GM21717 (cell line): ENCODE measurements at regions not wholly inside any gene's neighbourhood (a gene's known extent, or its start where the extent isn't known, plus 50 kb on each side); places are given as distances from the start of the nearest gene placed in this dataset.
"Not testable (repeated sequence)": the region's sequence is repeated elsewhere in the genome, so short reads cannot be mapped to it uniquely, and the experiment has no call there.

Experiments
- ATAC-seq: cut with Tn5 transposase; IDR thresholded peaks from one replicate; pipeline ENCODE4 v1.9.1; 2021; ENCODE audit warnings: mild to moderate bottlenecking, moderate library complexity; ENCODE audit not compliant: unreplicated experiment

DNA sequence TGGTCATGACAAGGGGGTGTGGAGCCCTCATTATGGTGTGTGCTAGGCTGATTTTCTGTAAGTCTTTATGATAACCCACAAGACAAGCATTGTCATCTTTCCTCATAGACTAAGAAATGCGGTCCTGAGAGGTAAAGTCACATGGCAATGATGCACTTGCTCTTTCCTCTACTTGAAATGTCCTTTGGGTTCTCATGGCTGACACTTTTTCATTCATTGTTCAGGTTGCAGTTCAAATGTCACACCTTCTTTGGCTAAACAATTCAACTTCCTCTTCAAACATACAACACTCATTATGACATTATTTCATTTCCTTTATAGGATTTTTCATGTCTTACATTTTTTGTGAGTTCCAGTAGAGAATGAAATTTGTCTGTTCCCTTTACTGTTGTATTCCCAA is 323.6 kb upstream of the PRR16 start:
- no peak for ATAC-seq

DNA sequence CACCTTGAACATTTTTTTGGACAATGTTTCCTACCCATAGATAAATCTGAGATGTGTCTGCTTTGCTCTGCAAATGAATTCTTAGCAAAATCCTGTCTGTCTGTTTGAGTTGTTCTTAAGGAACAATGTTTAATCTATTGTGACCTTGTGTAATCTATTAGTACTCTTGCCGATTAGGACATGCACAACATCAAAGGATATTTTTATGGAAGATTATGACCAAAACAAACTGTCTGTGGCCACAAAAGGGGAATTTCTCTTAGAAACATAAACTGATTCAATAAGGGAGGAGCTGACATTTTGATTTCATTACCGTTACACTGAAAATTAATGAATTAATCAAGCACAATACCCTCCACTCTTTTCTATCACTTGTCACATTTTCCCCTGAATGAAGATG is 323.0 kb upstream of the PRR16 start:
- ATAC-seq, result no peak

DNA sequence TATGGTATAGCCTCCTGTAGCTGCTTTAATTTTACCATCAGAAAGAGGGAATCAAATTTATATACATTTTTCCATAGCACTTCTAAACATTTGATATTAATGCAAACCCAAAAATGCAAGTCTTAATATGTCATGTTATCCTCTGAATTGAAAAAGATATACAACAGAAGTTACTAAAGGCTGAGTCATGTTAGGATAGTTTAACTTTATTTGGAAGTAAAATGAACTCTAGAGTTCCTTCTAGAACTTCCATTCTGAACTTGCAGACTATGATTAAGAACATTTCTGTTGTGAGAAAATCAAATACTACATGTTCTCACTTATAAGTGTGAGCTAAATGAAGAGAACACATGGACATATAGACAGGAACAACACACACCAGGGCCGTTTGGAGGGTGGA is 317.3 kb upstream of the PRR16 start:
- ATAC-seq, result no peak

DNA sequence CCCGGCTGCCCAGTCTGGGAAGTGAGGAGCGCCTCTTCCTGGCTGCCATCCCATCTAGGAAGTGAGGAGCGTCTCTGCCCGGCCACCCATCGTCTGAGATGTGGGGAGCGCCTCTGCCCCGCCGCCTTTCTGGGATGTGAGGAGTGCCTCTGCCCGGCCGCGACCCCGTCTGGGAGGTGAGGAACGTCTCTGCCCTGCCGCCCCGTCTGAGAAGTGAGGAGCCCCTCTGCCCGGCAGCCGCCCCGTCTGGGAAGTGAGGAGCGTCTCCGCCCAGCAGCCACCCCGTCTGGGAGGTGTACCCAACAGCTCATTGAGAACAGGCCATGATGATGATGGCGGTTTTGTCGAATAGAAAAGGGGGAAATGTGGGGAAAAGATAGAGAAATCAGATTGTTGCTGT is 316.2 kb upstream of the PRR16 start:
- ATAC-seq, result not testable (repeated sequence)

DNA sequence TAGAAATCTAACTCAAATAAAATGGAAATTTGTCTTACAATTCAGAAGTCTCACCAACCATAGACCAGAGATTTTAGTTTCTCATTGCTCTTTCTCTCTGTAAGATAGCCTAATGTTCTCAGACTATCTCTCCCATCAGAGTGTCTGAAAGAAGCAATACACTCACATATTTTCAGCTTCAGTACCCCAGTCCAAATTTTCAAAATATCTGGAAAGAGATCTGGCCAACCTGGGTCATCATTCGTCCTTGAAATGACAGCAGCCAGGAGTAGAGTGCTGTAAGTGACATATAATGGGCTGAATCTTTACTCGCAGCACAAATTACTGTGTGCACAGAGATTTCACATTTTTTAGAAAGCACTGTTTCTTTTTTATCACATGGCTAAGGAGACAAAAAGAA is 313.3 kb upstream of the PRR16 start:
- ATAC-seq, result no peak

DNA sequence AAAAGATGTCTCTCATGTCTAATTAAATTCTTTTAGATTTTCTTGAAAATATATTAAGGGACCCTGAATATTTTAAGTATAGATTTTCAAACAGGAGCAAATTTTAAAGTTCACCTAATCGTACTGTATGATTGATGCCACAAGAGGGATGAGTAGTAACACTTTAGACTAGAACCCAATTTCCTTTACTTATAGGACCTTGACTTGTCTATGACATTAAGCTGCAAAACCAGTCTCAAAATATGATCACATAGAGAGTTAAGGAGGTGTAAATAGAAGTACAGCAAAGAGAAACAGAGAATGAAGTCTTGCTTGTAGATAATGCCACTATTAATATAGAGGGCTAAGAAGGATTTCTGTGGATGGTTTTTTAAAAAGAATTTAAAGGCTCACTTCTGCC is 312.9 kb upstream of the PRR16 start:
- no peak for ATAC-seq

DNA sequence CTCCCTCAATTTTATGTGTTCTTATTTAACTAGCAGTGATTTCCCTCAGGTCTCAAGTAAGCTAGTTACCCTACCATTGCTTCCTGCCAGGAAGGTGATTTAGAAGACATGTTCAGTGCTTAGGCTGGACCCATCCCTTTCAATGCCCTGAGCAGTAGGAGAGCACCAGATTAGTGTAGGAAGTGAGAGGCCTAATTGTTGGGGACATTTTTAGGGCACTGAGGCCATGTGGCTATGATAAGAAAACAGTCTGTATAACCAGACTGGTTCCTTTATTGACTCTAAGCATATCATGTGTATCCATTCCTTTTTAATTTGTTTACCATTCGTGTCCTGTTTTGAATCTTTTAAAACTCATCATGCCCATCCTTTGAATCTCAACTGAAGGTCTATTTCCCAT is 312.3 kb upstream of the PRR16 start:
- ATAC-seq, result no peak

DNA sequence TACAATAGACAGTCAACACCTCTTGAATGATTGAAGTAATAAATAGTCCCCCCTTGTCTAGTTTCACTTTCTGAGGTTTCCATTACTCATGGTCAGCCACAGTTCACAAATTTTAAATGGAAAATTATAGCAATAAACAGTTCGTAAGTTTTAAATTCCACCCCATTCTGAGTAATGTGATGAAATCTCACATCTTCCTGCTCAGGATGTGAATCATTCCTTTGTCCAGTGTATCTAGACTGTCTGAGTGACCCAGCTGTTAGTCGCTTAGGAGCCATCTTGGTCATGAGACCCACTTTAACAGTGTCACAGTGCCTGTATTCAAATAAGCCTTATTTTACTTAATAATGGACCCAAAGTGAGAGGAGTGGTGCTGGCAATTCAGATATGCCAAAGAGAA is 311.6 kb upstream of the PRR16 start:
- no peak for ATAC-seq

DNA sequence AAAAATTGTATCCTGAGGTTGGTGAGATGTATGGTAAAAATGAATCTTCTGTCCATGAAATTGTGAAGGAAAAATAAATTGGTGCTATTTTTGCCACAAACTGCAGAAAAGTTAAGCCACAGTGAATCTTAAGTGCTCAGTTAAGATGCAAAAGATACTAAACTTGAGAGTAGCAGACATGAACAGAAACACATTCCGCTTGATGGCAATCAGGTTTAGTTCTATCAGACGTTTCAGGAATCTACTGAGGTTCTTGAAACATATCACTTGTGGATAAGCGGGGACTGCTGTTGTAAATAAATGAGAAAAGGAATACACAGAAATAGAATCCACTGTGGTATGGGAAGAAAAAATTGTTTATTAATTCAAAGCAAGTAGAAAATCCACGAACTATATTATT is 311.2 kb upstream of the PRR16 start:
- ATAC-seq, result no peak

DNA sequence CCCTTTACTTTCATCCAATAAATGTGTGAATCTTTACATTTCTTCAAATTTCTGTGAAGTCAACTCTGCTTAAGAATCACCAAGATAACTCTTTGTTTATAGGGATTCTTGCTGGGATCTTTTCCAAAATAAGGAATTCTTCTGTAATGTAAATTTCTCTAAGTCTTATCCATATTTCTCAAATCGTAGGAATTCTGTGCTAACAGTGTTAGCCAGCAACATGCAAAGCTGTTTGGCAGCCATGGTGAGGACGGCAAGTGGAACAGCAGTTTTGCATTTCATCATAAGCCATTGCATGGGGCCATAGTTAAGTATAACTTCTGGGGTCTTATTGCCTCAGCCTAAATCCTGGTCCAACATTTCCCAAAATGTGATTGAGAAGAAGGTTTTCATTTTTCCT is 310.5 kb upstream of the PRR16 start:
- no peak for ATAC-seq

DNA sequence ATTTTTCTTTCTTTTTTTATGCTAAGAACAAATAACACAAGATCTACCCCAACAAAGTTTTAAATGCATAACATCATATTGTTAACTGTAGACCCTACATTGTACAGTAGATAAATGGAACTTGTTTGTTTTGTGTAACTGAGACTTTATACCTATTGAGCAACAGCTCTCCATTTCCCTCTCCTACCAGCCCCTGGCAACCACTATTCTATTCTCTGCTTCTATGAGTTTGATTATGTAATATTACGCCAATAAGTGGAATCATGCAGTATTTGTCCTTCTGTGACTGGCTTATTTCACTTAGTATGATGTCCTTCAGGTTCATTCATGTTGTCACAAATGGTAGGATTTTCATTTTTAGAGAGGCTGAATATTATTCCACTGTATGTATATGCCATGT is 308.2 kb upstream of the PRR16 start:
- no peak for ATAC-seq

DNA sequence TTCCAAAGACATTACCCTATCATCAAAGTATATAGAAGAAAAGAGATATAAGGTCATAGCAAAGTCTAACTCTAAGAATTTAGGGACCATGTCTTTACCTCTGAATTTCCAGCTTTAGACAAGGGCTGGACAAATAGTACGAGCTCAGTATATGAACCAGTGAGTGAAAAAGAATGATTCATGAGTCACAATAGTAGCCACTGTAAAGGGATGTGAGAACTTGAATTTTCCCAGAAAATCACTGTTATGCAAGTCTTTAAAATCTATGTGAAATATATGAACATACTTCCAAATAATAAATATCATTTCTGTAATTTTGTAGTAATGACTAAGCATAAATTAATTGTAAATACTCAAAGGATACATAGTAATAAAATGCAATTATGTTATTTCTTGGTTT is 305.9 kb upstream of the PRR16 start:
- no peak for ATAC-seq

DNA sequence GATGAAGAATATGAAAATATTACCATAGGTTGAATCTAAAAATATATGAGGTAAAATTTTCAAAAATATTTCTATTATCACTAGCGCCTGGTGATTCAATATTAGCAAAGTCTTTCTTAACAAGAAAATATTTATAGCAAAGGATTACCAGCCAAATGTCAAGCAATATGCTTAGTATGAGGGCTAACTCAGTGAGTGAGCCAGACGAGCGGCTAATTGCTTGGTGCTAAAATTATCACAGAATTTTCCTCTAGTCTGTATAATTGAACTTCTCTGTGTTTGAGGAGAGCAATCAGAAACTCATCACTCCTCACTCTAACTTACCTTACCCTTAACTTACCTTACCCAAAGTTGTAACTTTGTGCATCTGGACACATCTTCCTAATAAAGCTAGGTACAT is 304.9 kb upstream of the PRR16 start:
- ATAC-seq, result no peak

DNA sequence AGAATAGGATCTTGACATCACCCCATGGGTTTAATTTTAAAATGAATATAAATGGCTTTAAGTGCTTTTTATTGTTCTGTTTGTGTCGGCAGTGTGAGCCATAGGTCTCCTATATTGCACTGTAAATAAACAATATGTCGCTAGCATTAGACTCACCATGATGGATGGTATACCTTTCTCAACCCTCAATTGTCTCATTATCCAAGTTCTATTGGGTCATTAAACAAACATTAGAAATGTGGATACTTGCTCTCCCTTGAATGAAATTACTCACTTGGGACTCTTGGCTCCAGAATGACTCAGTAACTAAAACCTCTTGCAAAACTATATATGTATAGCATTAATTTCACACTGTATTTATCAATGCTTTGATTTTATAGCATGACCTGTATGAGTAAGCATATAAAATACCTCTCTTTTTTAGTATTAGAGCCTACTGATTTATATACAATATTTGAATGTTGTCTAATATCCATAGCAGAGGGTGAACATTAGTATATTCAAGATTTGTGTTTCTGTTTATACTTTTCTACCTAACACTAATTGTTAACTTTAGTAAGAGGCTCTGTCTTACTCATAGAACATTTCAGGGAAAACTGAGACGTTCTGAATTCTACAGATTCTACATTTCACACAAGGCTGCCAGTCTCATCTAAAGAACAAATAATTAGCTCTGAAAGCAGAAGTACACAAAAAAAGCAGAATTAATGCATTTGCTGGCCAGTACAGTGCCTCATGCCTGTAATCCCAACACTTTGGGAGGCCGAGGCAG is 303.8 kb upstream of the PRR16 start:
- ATAC-seq, result no peak

DNA sequence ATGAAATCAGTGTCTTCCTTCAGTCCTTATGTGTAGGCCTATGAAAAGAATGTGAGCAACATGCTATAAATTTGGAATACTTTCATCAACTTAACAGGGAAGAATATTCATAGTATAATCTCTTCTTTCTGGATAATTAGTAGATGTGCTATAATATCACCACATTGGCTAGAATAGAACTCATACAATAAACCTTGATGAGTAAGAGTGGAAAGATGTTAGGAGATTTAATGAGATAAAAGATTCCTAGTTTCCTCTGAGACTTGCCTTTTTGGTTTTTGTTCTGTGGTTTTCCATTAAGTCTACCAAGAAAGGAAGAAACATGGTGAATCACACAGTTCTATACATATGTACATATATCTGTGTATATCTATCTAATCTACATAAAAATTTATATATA is 301.8 kb upstream of the PRR16 start:
- no peak for ATAC-seq

DNA sequence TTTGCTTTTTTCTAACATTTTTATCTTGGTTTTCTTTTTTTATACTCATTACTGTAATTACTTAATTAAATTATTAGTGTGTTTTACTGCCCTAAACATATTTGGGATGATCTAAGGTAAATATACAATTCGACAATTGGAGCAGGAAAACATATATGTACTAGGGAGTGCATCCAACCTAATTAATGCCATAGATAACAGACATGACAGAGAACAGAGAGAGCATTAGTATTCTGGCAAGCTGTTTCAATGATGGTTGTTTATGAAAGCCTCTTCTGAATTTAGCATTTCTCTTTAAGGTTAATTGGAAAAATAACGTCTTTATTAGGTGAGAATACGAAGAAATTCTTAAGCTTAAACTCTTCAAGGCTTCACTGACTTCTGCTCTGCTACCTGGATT is 300.1 kb upstream of the PRR16 start:
- no peak for ATAC-seq

DNA sequence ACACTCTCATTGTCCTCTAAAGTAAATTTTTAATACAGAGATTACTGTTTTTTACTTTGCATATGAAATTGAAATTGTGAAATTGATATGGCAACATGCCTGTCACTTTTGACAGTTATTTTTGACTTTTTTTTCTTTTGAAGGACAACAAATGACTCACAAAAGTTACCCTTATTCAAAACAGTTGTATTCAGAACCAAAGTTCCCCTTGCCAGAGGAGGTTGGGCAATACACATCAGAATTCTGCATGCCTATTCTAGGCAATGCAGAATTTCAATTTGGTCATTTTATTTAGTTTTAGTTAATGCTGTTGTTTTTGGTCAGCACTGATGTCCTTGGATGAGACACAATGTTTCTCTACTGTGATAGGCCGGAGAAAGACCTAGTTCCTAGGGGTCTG is 299.1 kb upstream of the PRR16 start:
- ATAC-seq, result no peak

DNA sequence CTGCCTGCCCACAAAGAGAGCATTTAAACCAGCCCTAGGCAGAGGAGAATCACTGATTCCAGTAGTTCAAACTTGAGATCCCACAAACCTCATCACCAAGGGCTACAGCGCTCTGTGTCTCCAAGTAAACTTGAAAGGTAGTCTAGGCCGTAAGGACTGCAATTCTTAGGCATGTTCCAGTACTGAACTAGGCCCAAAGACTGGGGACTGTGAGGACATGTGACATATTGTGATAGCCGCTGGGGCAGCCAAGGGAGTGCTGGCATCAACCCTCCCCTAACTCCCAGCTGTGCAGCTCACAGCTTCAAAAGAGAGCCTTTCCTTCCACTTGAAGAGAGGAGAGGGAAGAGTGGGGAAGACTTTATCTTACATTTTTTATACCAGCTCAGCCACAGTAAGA is 291.0 kb upstream of the PRR16 start:
- ATAC-seq, result no peak

DNA sequence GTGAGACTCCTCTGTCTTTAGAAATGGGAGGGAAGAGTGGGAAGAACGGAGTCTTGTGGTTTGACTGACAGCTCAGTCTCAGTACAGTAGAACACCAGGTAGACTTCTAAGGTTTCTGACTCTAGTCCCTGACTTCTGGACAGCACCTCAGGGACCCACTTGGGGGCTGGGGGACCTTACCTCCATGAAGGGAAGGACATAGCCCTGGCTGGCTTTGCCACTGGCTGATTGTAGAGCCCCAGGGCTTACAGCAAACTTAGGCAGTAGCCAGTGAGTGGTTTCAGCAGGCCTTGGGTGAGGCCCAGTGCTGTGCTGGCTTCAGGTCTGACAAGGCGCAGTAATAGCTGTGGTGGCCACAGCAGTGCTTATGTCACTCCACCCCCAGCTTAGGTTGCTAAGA is 290.0 kb upstream of the PRR16 start:
- no peak for ATAC-seq

DNA sequence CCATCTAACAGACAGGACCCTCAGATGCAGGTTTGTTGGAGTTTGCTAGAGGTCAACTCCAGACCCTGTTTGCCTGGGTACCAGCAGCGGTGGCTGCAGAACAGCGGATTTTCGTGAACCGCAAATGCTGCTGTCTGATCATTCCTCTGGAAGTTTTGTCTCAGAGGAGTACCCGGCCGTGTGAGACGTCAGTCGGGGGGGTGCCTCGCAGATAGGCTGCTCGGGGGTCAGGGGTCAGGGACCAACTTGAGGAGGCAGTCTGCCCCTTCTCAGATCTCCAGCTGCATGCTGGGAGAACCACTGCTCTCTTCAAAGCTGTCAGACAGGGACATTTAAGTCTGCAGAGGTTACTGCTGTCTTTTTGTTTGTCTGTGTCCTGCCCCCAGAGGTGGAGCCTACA is 282.9 kb upstream of the PRR16 start:
- ATAC-seq, result not testable (repeated sequence)

DNA sequence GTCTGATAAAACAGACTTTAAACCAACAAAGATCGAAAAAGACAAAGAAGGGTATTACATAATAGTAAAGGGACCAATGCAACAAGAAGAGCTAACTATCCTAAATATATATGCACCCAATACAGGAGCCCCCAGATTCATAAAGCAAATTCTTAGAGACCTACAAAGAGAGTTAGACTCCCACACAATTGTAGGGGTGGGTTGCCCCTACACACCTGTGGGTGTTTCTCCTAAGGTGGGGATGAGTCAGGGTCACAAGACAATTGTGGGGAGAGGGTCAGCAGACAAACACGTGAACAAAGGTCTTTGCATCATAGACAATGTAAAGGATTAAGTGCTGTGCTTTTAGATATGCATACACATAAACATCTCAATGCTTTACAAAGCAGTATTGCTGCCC is 269.4 kb upstream of the PRR16 start:
- not testable (repeated sequence) for ATAC-seq

DNA sequence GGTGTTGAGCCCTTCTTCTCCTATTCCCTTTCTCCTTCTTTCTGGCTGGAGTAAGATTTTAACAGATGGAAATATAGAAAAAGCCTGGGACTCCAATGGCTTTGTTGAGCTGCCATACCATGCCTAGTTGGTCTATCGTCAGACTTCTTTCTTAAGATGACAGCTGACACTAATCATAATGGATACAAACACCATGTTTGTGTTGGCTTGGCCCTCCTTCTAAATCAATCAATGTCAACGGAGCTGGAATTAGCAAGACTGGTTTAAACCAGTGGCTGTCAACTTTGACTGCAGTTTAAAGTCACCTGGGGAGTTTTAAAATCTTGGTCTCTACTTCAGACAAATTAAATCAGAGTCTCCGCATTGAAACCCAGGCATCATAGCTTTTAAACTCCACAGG is 264.5 kb upstream of the PRR16 start:
- ATAC-seq, result no peak

DNA sequence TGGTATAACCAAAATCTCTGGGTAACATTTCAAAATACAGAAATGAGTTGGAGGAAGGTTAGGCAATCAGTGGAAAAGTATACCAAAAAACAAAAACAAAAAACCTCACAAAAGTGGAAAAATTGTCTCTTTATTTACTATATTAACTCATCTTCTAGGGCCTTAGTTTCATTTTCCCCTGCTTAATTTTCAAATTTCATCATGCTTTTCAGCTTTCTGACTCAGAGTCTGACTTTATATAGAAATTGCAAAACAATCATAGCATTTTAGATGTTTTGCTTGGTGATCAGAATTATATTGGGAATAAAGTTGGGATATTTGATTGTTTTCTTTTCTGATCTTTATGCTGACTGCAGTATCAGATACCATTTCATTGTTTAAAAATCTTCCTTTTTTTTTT is 257.0 kb upstream of the PRR16 start:
- no peak for ATAC-seq
